Heart left ventricle (tissue), 13 donors: ENCODE measurements at regions not wholly inside any gene's neighbourhood (a gene's known extent, or its start where the extent isn't known, plus 50 kb on each side); places are given as distances from the start of the nearest gene placed in this dataset.

Experiments used
- POLR2A ChIP-seq, 2 donors: fragments of 450-650 bp; IDR thresholded peaks; one replicate each; pipeline ENCODE4 v1.6.1; 2017; ENCODE audit warnings: antibody characterized with exemption in 2 of 2, mild to moderate bottlenecking in 2 of 2, moderate library complexity in 2 of 2
- TF ChIP-seq, protein P1 (sequence below), 12 donors: fragments of 200-600 bp; sonication (generic) in 4 of 12; IDR thresholded peaks; one replicate each; pipeline versions ENCODE4 v1.5.0 to v1.8.0; 2018 to 2022; ENCODE audit warnings: antibody characterized with exemption in 12 of 12, mild to moderate bottlenecking in 5 of 12
- donor health status: ischemic (EF 13 %, LVEDD 7.1; RV severe dilation, severe dysfunction).
- donor health status: DM: no; HTN: yes; CAD: no.
- donor health status: DM: no; HTN: no; CAD: no.
- donor health status: ischemic (EF 25% LVEDD 6.9; RV normal size, moderate dysfunction).
- donor health status: ischemic (EF 25% LVEDD 5.7; RV mildly dilated, moderate dysfunction).
- donor health status: ischemic (EF 35%, LVEDD 5.7; RV mildly dilated, moderate dysfunction).
- donor health status: nonischemic (EF 11% LVEDD 7.7; RV severe dilation, severe dysfunction).
- donor health status: DM: yes; HTN: yes; CAD: no.
- donor health status: PGD.
- donor health status: ischemic (EF 29% LVEDD 5.4; RV normal size, mild dysfunction).
- donor health status: nonischemic (EF 23%, LVEDD 6.1; RV moderate dilation, normal function).

DNA sequence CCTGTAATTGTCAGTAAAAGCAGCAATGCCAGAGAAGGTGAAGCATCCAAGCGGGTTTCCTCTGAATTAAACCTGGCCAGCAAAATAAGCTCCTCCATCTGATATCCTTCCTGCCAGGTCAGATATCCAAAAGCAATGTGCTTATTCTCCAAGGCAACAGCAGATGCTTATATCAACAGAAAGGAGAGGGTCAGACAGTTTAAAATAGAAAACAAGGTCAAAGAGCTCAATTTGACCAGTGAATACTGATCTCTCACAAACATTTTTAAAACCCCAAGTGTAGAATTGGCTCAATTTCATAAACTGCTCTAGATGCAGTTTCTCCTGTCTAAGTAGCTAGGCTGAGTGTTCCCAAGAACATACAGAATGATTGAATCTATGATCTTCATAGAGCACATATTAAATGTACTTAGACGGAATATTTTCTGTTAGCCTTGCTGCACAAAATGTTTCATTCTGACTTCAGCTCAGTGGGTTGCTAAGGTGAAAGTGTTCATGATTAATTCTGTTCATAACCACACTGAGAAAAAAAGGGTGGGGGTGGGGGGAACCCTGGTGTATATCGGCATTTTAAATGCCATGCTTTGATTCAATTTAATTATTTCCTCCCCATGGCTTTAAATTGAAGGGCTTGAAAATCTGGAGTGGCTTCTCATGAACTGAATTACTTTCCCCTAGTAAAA lies 174.2 kb upstream of the ARHGAP20 start:
- TF ChIP-seq, protein P1, sequence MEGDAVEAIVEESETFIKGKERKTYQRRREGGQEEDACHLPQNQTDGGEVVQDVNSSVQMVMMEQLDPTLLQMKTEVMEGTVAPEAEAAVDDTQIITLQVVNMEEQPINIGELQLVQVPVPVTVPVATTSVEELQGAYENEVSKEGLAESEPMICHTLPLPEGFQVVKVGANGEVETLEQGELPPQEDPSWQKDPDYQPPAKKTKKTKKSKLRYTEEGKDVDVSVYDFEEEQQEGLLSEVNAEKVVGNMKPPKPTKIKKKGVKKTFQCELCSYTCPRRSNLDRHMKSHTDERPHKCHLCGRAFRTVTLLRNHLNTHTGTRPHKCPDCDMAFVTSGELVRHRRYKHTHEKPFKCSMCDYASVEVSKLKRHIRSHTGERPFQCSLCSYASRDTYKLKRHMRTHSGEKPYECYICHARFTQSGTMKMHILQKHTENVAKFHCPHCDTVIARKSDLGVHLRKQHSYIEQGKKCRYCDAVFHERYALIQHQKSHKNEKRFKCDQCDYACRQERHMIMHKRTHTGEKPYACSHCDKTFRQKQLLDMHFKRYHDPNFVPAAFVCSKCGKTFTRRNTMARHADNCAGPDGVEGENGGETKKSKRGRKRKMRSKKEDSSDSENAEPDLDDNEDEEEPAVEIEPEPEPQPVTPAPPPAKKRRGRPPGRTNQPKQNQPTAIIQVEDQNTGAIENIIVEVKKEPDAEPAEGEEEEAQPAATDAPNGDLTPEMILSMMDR (IDR thresholded peaks at IDR 0.05) = no peak
- TF ChIP-seq POLR2A (IDR thresholded peaks at IDR 0.05) = no peak
